Calu3 (cell line): ENCODE measurements at regions not wholly inside any gene's neighbourhood (a gene's known extent, or its start where the extent isn't known, plus 50 kb on each side); places are given as distances from the start of the nearest gene placed in this dataset.

Source experiments
- BruUV-seq: library from RNA; stranded (reverse); fragments of 400-500 nt; replicated peaks from 2 replicates; lab custom pipeline; 2021; lab: Mats Ljungman, UMichigan
- CTCF ChIA-PET: fragments of 300-600 bp; sonication (Branson Sonifier 250); formaldehyde crosslinking; loops from one replicate; lab custom pipeline; 2022; ENCODE audit warnings: antibody characterized with exemption; lab: Charles Lee
- DNase-seq: peaks from one replicate; pipeline ENCODE4 v3.0.0; 2022
- H3K27ac Mint-ChIP-seq: one replicate; pipeline ENCODE4 v1.8.0; 2022; ENCODE audit warnings: mixed read lengths; ENCODE audit not compliant: unreplicated experiment
- H3K27me3 Mint-ChIP-seq: one replicate; pipeline ENCODE4 v1.8.0; 2022; ENCODE audit warnings: mixed read lengths; ENCODE audit not compliant: unreplicated experiment
- H3K36me3 Mint-ChIP-seq: one replicate; pipeline ENCODE4 v1.8.0; 2022; ENCODE audit warnings: mild to moderate bottlenecking, moderate library complexity, mixed read lengths; ENCODE audit not compliant: insufficient read depth, unreplicated experiment
- H3K4me1 Mint-ChIP-seq: one replicate; pipeline ENCODE4 v1.8.0; 2022; ENCODE audit warnings: mild to moderate bottlenecking, low read depth, mixed read lengths; ENCODE audit not compliant: unreplicated experiment
- H3K4me3 Mint-ChIP-seq: one replicate; pipeline ENCODE4 v1.8.0; 2022; ENCODE audit warnings: mild to moderate bottlenecking, low read depth, moderate library complexity, mixed read lengths; ENCODE audit not compliant: unreplicated experiment
- H3K9me3 Mint-ChIP-seq: one replicate; pipeline ENCODE4 v1.8.0; 2022; ENCODE audit warnings: low read depth, mixed read lengths; ENCODE audit not compliant: unreplicated experiment
- intact Hi-C: fragments of 100-400 bp; cut with micrococcal nuclease; formaldehyde crosslinking; loops from one replicate; pipeline ENCODE4 v1.10.0; 2022; ENCODE audit not compliant: unreplicated experiment
- TF ChIP-seq, protein P1 (sequence below): fragments of 200-600 bp; IDR thresholded peaks from one replicate; pipeline ENCODE4 v1.8.0; 2022; ENCODE audit warnings: antibody characterized with exemption; ENCODE audit not compliant: unreplicated experiment

DNA sequence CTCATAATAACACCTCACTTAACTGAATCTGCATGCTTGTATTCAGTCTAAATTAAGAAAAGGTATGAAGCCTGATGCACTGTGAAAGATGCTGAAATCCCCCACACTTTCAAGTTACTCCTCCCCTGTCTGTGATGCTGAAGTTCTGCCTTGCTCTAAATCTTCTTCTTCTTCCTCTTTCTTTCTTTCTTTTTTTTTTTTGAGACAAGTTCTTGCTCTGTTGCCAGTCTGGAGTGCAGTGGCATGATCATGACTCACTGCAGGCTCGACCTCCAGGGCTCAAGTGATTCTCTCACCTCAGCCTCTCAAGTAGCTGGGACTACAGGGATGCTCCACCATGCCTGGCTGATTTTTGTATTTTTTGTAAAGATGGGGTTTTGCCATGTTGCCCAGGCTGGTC lies 231.0 kb upstream of the B3GALT2 start:
- TF ChIP-seq, protein P1, sequence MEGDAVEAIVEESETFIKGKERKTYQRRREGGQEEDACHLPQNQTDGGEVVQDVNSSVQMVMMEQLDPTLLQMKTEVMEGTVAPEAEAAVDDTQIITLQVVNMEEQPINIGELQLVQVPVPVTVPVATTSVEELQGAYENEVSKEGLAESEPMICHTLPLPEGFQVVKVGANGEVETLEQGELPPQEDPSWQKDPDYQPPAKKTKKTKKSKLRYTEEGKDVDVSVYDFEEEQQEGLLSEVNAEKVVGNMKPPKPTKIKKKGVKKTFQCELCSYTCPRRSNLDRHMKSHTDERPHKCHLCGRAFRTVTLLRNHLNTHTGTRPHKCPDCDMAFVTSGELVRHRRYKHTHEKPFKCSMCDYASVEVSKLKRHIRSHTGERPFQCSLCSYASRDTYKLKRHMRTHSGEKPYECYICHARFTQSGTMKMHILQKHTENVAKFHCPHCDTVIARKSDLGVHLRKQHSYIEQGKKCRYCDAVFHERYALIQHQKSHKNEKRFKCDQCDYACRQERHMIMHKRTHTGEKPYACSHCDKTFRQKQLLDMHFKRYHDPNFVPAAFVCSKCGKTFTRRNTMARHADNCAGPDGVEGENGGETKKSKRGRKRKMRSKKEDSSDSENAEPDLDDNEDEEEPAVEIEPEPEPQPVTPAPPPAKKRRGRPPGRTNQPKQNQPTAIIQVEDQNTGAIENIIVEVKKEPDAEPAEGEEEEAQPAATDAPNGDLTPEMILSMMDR: no peak
- no TSS peak for BruUV-seq
- Mint-ChIP-seq H3K36me3 (no peaks in the 10 kb centered on the region), H3K9me3 (peaks cover 3% of the 10 kb centered on the region), H3K27me3 (no peaks in the 10 kb centered on the region), H3K4me1 (peaks cover 34% of the 10 kb centered on the region), H3K27ac (peak overlapping the region; percentile 3), H3K4me3 (no peak overlapping the region)
- intact Hi-C loops: no loop called here
- DNase-seq: no peak
- CTCF ChIA-PET: interaction anchor here (0.7 kb wide), 2 partner anchors 637 to 877 kb away, joined by 3 read pairs; no protein-coding TSS in a partner anchor

DNA sequence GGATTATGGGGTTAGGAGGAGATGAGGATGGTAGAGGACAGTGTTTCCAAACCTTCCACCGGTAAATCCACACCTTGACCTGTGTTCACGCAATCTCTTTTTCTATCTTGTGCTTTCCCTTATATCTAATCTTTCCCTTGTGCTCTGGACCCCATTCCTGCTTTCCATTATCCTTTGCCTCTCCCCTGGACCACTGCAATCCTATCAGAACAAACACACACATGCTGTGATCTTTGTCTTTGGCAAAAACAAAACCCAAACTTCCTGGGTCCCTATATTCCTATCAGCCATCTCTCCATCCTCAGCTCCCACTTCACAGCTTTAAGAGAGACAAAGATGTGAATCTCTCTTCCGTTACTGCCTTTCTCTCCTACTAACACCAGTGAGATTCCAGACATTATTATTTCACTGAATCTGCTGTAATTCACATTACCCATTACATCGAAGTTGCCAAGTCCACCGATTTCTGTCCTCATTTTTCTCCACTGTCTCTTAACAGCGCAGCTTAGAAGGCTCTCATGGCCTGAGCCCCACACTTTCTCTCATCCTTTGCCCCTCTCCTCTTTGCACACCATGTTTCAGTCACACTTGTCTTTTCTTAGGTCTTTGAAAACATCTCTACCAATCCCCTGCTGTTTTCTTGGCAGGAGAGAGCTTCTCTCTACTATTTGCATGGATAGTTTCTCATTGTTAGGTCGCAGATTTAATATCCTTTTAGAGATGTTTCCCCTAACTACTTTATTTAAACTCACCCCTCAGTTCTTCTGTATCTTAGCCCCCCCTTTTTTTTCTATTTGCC lies 230.0 kb upstream of the B3GALT2 start:
- TF ChIP-seq, protein P1: no peak
- H3K27ac Mint-ChIP-seq: no peak overlapping the region
- H3K9me3 Mint-ChIP-seq: peaks cover 3% of the 10 kb centered on the region
- H3K27me3 Mint-ChIP-seq: no peaks in the 10 kb centered on the region
- CTCF ChIA-PET: interaction anchor here (0.5 kb wide), 1 partner anchor 194 kb away, joined by 4 read pairs; no protein-coding TSS in a partner anchor
- H3K36me3 Mint-ChIP-seq: no peaks in the 10 kb centered on the region
- DNase-seq: no peak
- intact Hi-C loops: no loop called here
- BruUV-seq: no TSS peak
- H3K4me1 Mint-ChIP-seq: peaks cover 30% of the 10 kb centered on the region
- no peak overlapping the region for H3K4me3 Mint-ChIP-seq

DNA sequence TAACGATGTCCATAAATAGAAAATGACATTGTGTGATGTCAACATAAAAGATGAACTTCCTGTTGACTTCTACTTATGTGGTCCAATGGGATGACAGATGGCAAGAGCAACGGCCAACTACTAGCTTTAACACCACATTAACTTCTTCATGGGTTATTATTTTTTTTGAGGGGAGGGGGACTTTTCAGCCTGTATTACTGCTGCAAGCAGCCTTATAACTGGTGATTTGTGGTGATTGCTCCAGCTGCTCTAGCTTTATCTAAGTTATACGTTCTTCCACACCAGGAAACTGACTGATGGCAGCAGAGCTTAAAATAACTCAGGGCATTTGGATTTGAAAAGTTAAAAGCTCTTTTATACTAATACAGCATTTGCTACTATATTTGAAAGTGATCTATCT lies 228.8 kb upstream of the B3GALT2 start:
- Mint-ChIP-seq H3K4me3 (no peak overlapping the region), H3K36me3 (no peaks in the 10 kb centered on the region), H3K9me3 (peaks cover 3% of the 10 kb centered on the region), H3K4me1 (peaks cover 26% of the 10 kb centered on the region), H3K27me3 (no peaks in the 10 kb centered on the region), H3K27ac (no peak overlapping the region)
- CTCF ChIA-PET: no interaction called here
- no peak for DNase-seq
- BruUV-seq: no TSS peak
- intact Hi-C loops: no loop called here
- TF ChIP-seq, protein P1: no peak

DNA sequence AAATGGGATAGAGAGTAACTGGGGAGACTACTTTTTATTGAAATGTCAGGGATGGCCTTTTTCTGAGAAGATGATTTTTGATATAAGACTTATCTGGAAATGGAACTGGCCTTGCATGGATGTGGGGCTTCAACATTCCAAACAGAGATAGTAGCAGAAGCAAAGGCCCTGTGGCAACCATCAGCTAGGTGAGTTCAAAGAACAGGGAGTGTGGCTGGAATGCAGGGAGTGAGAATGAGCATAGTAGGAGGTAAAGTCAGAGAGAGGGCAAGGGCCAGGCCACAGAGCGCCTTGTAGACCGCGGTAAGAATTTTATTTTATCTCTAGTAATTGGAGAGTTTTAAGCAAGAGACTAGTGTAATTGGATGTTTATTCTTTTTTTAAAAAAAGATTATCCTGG lies 227.0 kb upstream of the B3GALT2 start:
- H3K4me3 Mint-ChIP-seq: no peak overlapping the region
- DNase-seq: no peak
- TF ChIP-seq, protein P1: no peak
- H3K9me3 Mint-ChIP-seq: peaks cover 3% of the 10 kb centered on the region
- H3K27ac Mint-ChIP-seq: no peak overlapping the region
- peaks cover 5% of the 10 kb centered on the region for H3K36me3 Mint-ChIP-seq
- intact Hi-C loops: no loop called here
- peaks cover 38% of the 10 kb centered on the region for H3K4me1 Mint-ChIP-seq
- BruUV-seq: no TSS peak
- CTCF ChIA-PET: no interaction called here
- H3K27me3 Mint-ChIP-seq: no peaks in the 10 kb centered on the region
